Neural cell (in vitro differentiated cells): ENCODE measurements at regions not wholly inside any gene's neighbourhood (a gene's known extent, or its start where the extent isn't known, plus 50 kb on each side); places are given as distances from the start of the nearest gene placed in this dataset.

Experiments
- POLR2AphosphoS5 ChIP-seq: IDR thresholded peaks from 2 replicates; pipeline ENCODE4 v1.6.1; 2012
- TAF1 ChIP-seq: IDR thresholded peaks from 2 replicates; pipeline ENCODE4 v1.6.1; 2012; ENCODE audit warnings: low read depth
- TF ChIP-seq, protein P1 (sequence below): fragments of 450-650 bp; IDR thresholded peaks from 2 replicates; pipeline ENCODE4 v1.5.1; 2014; ENCODE audit warnings: antibody characterized with exemption, mild to moderate bottlenecking, moderate library complexity; ENCODE audit not compliant: poor library complexity, severe bottlenecking

DNA sequence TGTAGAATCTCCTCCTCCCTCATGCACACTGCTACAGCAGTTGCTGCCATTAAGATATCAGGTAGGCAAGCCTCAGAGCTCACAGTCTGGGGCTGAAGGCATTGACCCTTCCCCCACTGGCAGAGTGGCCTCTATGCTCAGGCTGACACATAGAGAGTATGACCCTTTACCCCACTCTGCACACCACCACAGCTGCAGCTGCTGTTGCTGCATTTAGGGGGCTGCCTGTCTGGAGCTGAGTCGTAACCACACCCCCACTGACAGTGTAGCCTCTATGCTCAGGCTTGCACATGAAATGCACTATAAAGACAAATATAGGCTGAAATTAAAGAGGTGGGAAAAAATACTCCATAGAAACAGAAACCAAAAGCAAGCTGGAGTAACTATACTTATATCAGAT lies 289.3 kb upstream of the PABPC4L start:
- TF ChIP-seq TAF1 = no peak
- no peak for TF ChIP-seq POLR2AphosphoS5
- TF ChIP-seq, protein P1, sequence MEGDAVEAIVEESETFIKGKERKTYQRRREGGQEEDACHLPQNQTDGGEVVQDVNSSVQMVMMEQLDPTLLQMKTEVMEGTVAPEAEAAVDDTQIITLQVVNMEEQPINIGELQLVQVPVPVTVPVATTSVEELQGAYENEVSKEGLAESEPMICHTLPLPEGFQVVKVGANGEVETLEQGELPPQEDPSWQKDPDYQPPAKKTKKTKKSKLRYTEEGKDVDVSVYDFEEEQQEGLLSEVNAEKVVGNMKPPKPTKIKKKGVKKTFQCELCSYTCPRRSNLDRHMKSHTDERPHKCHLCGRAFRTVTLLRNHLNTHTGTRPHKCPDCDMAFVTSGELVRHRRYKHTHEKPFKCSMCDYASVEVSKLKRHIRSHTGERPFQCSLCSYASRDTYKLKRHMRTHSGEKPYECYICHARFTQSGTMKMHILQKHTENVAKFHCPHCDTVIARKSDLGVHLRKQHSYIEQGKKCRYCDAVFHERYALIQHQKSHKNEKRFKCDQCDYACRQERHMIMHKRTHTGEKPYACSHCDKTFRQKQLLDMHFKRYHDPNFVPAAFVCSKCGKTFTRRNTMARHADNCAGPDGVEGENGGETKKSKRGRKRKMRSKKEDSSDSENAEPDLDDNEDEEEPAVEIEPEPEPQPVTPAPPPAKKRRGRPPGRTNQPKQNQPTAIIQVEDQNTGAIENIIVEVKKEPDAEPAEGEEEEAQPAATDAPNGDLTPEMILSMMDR = no peak
